MCF 10A (cell line): ENCODE measurements at regions not wholly inside any gene's neighbourhood (a gene's known extent, or its start where the extent isn't known, plus 50 kb on each side); places are given as distances from the start of the nearest gene placed in this dataset.
A peak's percentile ranks its signal among the peaks of the same experiment; 100 is the strongest.

ENCODE experiments used
- BruUV-seq: library from RNA; stranded (reverse); fragments of 400-500 nt; replicated peaks from 2 replicates; lab custom pipeline; 2021; lab: Mats Ljungman, UMichigan
- CTCF ChIA-PET: fragments of 300-600 bp; sonication (Branson Sonifier 250); formaldehyde crosslinking; extraction: SDS; loops from one replicate; lab custom pipeline; 2021; ENCODE audit warnings: antibody characterized with exemption, inconsistent platforms; lab: Yijun Ruan, JAX
- POLR2A ChIA-PET: fragments of 300-600, 350-650 bp; sonication (Branson Sonifier 250); formaldehyde crosslinking; extraction: SDS; loops from one replicate; lab custom pipeline; 2020; ENCODE audit warnings: antibody characterized with exemption, inconsistent platforms; lab: Yijun Ruan, JAX
- DNase-seq: peaks from one replicate; pipeline ENCODE4 v3.0.0-alpha.2; 2018; ENCODE audit not compliant: unreplicated experiment
- H3K27ac Mint-ChIP-seq: one replicate; pipeline ENCODE4 v1.8.0; 2022; ENCODE audit warnings: mild to moderate bottlenecking, low read depth, mixed read lengths; ENCODE audit not compliant: unreplicated experiment
- H3K27me3 Mint-ChIP-seq: one replicate; pipeline ENCODE4 v1.8.0; 2022; ENCODE audit warnings: mixed read lengths; ENCODE audit not compliant: insufficient read depth, unreplicated experiment
- H3K36me3 Mint-ChIP-seq: one replicate; pipeline ENCODE4 v1.8.0; 2022; ENCODE audit warnings: mild to moderate bottlenecking, moderate library complexity, mixed read lengths; ENCODE audit not compliant: insufficient read depth, unreplicated experiment
- H3K4me1 Mint-ChIP-seq: one replicate; pipeline ENCODE4 v1.8.0; 2022; ENCODE audit warnings: mixed read lengths; ENCODE audit not compliant: insufficient read depth, unreplicated experiment
- H3K4me3 Mint-ChIP-seq: one replicate; pipeline ENCODE4 v1.8.0; 2022; ENCODE audit warnings: mild to moderate bottlenecking, moderate library complexity, mixed read lengths; ENCODE audit not compliant: unreplicated experiment
- H3K9me3 Mint-ChIP-seq: one replicate; pipeline ENCODE4 v1.8.0; 2022; ENCODE audit warnings: mixed read lengths; ENCODE audit not compliant: unreplicated experiment
- CTCF ChIP-seq: fragments of 200-600 bp; IDR thresholded peaks from one replicate; pipeline ENCODE4 v1.8.0; 2022; ENCODE audit warnings: antibody characterized with exemption, mild to moderate bottlenecking; ENCODE audit not compliant: unreplicated experiment
- intact Hi-C: fragments of 100-400 bp; cut with micrococcal nuclease; formaldehyde crosslinking; loops from 2 replicates; pipeline ENCODE4 v1.14.1; 2022

GRCh38 chr18:26772691-26773090 lies 92.8 kb downstream of the AQP4 start:
- Mint-ChIP-seq H3K4me1 (peaks cover 13% of the 10 kb centered on the region), H3K4me3 (no peak overlapping the region), H3K27me3 (no peaks in the 10 kb centered on the region), H3K27ac (no peak overlapping the region), H3K36me3 (no peaks in the 10 kb centered on the region), H3K9me3 (no peaks in the 10 kb centered on the region)
- no TSS peak for BruUV-seq
- intact Hi-C loops = loop anchor here (10.0 kb wide), 1 partner anchor 388 kb away; no protein-coding TSS in a partner anchor
- no peak for TF ChIP-seq CTCF
- ChIA-PET CTCF (interaction anchor here (0.9 to 2.3 kb wide), 3 partner anchors 13 to 152 kb away, joined by 4 to 9 read pairs (median 5); no protein-coding TSS in a partner anchor), POLR2A (no interaction called here)
- no peak for DNase-seq

GRCh38 chr18:26771524-26771923 lies 94.0 kb downstream of the AQP4 start:
- intact Hi-C loops = loop anchor here (1.0 to 10.0 kb wide), 4 partner anchors 114 to 464 kb away; no protein-coding TSS in a partner anchor
- no peak overlapping the region for H3K4me3 Mint-ChIP-seq
- peaks cover 5% of the 10 kb centered on the region for H3K4me1 Mint-ChIP-seq
- BruUV-seq = no TSS peak
- peak; percentile 30 for TF ChIP-seq CTCF
- ChIA-PET POLR2A (interaction anchor here (0.7 kb wide), 1 partner anchor 10 kb away, joined by 3 read pairs; no protein-coding TSS in a partner anchor), CTCF (interaction anchor here (0.7 to 2.3 kb wide), 4 partner anchors 12 to 150 kb away, joined by 3 to 9 read pairs (median 4); no protein-coding TSS in a partner anchor)
- no peaks in the 10 kb centered on the region for H3K9me3 Mint-ChIP-seq
- peak; percentile 46 for DNase-seq
- H3K27me3 Mint-ChIP-seq = no peaks in the 10 kb centered on the region
- H3K36me3 Mint-ChIP-seq = no peaks in the 10 kb centered on the region
- no peak overlapping the region for H3K27ac Mint-ChIP-seq

GRCh38 chr18:26768385-26768784 lies 97.1 kb downstream of the AQP4 start:
- ChIA-PET CTCF (no interaction called here), POLR2A (interaction anchor here (1.8 kb wide), 1 partner anchor 112 kb away, joined by 9 read pairs; no protein-coding TSS in a partner anchor)
- TF ChIP-seq CTCF = no peak
- no peaks in the 10 kb centered on the region for H3K36me3 Mint-ChIP-seq
- BruUV-seq = no TSS peak
- H3K27ac Mint-ChIP-seq = no peak overlapping the region
- H3K4me3 Mint-ChIP-seq = no peak overlapping the region
- DNase-seq = no peak
- H3K9me3 Mint-ChIP-seq = no peaks in the 10 kb centered on the region
- intact Hi-C loops = no loop called here
- no peaks in the 10 kb centered on the region for H3K27me3 Mint-ChIP-seq
- H3K4me1 Mint-ChIP-seq = peaks cover 23% of the 10 kb centered on the region

GRCh38 chr18:26765498-26765897 lies 100.0 kb downstream of the AQP4 start:
- H3K9me3 Mint-ChIP-seq = no peaks in the 10 kb centered on the region
- peak overlapping the region; percentile 25 for H3K27ac Mint-ChIP-seq
- no peak for TF ChIP-seq CTCF
- intact Hi-C loops = no loop called here
- H3K27me3 Mint-ChIP-seq = no peaks in the 10 kb centered on the region
- H3K4me1 Mint-ChIP-seq = peaks cover 26% of the 10 kb centered on the region
- no TSS peak for BruUV-seq
- POLR2A ChIA-PET = interaction anchor here (0.8 to 3.2 kb wide), 8 partner anchors 9 to 111 kb away, joined by 3 to 26 read pairs (median 8); no protein-coding TSS in a partner anchor
- H3K36me3 Mint-ChIP-seq = no peaks in the 10 kb centered on the region
- H3K4me3 Mint-ChIP-seq = no peak overlapping the region
- CTCF ChIA-PET = interaction anchor here (0.5 to 1.2 kb wide), 3 partner anchors 9 to 17 kb away, joined by 3 to 4 read pairs (median 3); no protein-coding TSS in a partner anchor
- DNase-seq = peak; percentile 33
